COLO668 (cell line): ENCODE measurements at regions not wholly inside any gene's neighbourhood (a gene's known extent, or its start where the extent isn't known, plus 50 kb on each side); places are given as distances from the start of the nearest gene placed in this dataset.
"Not testable (repeated sequence)": the region's sequence is repeated elsewhere in the genome, so short reads cannot be mapped to it uniquely, and the experiment has no call there.

Experiments used
- DNase-seq: peaks from one replicate; lab custom pipeline; 2025; ENCODE audit not compliant: unreplicated experiment; lab: John Stamatoyannopoulos, UW

DNA sequence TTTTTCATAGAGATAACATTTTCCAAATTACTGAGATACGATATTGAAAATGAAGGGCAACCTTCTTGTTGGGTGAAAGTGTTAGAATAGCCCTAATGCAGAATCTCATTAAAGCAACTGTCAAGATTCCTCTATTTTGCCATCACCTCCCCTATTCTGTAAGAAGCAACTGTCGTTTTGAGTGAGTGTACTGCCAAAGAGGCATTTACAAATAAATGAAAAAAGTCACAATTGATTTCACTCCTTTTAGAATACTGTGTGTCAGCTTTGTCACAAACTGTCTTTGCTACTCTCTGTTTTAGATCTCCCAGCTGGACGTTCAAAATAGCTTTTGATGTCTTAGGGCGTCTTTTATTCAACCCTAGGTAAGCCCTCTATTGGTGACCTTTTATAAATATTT, 322.8 kb upstream of the NAALADL2 start:
- DNase-seq: no peak

DNA sequence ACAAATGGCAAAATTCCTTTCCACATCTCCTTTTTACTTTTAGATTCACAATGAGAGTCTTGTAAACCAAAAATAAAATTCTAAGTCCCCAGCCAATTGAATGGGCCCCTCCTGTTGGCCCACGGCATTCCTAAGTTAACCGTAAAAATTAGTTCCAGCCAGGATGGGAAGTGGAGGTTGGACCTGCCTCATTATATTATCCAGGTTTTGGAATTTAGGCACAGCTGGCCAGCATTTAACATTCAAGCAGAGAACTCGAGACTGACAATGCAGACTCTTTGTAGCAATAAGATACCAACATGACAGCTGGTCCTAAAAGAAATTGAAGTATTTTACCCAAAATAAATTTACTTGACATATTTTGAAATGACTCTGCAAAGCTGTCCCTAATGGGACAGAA, 321.0 kb upstream of the NAALADL2 start:
- no peak for DNase-seq

DNA sequence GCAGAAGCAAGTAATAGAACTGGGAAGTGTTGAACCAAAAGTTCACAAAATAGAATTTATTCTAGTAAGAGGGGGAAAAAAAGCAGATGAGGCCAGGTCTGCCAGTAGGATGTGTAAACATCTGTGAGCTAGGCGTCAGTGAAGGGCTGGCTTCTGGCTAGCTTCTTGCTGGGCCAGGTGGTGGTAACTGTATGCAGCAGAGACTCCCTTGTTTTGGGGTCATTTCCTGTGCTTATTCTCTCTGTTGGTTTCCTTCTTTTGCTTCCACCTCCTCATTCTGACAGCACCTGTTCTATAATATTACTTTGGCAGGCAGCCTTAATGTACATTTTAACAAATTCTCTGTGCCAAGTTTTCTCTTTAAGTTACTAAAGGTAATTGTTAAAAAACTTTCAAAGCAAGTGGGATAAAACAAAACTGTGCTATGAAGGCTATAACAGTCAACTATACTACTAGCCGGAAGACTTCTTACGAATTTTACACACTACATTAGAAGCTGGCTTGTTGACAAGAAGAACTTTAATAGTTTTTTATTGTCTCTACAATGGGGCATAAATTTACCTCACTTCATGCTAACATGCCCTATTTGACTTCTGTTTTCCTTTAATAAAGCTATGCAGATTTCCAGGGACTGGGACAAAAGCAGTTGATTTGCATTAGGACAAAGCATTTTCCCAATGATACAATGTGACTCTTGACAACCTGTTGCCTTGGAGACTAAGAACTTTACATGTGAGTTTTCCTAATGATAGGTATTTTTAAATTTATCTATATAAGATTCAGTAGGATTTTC, 318.8 kb upstream of the NAALADL2 start:
- no peak for DNase-seq

DNA sequence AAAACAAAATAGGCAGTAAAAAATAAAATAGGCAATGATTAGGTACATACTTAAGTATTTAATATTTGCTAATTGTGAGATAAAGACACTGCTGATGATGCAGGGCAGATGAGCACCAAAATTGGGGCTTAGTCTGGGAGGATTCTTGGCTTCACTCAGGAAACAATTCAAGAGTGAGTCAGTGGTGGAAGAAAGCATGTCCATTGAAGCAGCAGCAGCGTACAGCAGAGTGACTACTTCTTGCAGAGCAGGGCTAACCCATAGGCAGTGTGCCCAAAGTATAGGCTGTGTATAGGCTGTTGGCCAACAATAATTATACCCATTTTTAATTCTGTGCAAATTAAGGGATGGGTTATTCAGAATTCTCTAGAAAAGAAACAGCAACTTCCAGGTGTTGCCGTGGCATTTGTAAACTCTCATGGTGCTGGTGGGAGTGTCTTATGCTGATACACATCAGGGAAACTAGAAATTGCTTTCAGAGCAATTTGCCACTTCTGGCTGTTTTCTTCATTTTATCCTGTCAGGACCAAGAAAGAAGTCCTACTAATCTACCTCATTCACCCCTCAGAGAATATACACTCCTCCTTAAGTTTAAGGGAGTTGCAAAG, 317.3 kb upstream of the NAALADL2 start:
- DNase-seq: no peak

DNA sequence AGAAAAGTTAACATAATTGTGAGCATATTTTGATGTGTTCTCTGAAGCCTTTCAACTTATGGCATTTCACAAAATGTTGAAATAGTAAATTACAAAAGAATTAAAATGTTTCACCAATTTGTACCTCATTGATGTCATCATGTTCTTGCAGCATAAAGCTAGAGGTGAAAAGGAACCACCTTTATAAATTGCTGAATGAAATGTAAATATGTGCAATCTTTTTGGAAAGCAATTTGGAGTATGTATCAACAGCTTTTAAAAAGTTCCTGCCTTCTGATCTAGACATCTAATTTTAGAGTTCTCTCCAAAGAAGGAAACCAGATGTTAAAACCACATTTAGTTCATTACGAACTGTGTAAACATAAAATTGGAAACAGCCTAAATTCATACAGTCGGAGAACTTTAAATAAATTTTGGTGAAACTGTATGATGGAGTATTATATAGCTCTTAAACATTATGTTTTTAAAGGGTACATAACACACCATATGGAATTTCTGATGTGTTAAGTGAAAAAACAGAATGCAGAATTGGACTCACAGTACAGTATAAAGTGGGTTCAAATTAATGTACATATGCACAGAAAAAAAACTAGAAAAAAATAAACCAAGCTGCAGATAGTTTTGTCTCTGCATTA, 311.2 kb upstream of the NAALADL2 start:
- DNase-seq: no peak

DNA sequence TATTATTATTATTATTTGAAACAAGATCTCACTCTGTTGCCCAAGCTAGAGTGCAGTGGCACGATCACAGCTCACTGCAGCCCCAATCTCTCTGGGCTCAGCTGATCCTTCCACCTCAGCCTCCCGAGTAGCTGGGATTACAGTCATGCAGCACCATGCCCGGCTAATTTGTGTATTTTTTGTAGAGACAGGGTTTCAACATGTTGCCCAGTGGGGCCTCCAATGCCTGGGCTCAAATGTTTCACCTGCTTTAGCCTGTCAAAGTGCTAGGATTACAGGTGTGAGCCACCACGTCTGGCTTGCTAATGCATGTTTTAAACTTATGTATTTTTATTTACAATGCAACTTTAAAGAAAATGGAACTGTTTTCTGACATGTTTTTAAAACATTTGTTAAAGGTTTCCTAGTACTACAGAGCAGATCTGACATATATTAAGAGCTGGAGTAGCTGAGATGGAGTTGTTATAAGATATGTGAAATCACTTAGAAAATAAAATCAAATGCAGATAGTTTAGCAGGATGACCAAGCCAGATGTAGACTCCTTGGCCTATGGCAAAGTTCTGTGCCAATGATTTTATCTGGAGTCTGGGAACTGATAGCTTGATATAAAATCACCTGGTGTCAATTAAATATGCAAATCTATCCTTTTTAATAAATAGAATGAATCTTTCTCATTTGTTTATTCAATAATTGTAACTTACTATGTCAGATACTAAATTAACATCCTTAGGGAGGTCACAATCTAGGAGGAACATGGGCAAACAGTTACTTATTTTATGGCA, 310.1 kb upstream of the NAALADL2 start:
- DNase-seq: no peak

DNA sequence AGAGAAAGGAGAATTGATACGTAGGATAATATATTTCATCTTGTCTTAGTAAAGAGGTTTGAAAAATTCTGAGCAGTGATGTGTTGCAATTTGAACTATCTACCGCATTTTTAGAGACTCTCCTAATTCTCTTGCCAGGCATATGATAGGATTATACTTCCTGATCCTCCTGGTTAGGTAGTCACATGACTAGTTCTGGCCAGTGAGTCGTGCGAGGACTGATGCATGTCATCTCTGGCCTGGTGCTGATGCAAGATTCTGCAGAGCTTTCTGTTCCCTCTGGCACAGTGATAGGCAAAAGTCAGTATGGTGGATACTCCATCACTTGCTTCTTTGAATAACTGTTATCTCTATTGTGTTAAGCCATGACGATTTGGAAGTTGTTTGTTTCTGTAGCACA, 277.6 kb upstream of the NAALADL2 start:
- no peak for DNase-seq

DNA sequence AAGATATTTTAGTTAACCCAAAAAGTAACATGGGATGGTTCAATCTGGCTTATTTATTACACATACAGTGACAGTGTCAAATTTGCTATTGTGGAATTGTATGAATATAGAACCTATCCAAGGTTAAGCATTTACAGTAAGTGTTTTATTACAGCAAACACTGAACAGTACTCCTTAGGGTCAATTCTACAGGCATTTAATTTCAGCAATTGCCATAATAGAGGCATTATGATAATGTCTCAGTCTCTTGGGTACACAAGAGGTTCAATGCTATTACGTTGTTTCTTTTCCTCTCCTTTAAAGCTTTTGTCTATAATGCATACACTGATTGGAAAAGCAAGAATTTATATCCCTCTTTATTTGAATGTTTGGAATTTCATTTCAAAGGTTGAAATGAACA, 275.7 kb upstream of the NAALADL2 start:
- no peak for DNase-seq

DNA sequence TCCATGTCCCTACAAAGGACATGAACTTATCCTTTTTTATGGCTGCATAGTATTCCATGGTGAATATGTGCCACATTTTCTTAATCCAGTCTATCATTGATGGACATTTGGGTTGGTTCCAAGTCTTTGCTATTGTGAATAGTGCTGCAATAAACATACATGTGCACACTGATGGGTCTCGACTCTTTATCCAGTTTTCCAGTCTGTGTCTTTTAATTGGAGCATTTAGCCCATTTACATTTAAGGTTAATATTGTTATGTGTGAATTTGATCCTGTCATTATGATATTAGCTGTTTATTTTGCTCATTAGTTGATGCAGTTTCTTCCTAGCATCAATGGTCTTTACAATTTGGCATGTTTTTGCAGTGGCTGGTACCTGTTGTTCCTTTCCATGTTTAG, 272.0 kb upstream of the NAALADL2 start:
- DNase-seq: not testable (repeated sequence)

DNA sequence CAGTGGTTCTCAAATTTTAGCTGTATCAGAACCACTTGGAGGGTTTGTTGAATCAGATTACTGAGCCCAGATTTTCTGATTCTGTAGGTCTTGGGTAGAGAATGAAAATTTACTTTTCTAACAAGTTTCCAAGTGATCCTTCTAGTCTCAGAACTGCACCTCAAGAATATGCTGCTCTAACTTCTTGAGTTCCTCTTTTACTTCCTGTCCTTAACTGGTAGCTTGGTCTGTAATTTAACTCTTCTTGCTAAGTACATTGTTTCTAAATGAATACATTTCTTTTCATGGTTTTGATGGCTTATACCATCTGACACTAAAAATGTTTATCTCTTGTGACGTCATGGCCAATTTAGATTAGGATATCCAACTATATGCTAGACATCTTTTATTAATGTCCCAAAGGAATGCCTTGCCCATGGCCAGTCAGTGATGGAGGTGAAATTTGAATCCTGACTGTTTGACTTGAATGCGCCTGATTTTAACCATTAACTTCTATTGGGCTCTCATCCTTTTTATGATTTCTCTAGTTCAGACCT, 262.6 kb upstream of the NAALADL2 start:
- DNase-seq: no peak

DNA sequence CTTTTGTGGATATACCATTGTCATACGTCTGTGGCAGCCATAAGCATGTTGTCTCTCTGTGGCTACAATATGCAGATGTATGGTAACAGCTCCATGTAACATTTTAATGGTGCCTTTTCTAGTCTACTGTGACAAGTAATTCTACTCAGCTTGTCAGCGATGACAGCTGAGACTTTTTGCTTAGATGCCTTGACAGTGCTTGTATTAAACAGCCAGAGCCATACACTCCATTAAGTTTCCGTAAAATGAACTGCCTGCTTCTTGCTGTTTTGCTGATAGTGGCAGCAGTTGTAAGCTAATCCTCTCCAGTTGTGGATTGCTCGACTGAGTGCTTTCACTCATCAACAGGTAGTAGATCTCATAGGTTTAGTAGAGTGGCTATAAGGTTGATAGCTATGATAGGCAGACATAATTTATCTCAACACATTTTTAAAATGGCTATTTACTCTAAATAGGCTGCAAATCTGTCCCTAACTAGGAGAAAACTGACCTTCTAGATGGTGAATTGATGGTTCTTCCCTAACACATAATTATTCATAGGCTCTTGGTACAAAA, 260.2 kb upstream of the NAALADL2 start:
- no peak for DNase-seq

DNA sequence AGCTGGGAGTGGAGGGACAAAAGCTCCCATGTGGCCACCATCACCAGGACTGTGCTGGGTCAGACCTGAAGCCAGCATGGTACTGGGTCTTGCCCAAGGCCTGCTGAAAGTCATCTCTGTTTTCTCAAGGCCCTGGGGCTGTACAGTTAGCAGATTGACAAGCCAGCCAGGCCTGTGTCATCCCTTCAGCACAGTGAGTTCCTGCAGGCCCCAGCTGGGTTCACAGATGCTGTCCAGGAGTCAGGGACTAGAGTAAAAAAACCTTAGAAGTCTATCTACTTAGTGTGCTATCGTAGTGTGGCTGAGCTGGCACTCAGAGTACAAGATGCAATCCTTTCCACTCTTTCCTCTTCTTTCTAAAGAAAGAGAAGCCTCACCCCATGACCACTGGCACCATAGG, 246.0 kb upstream of the NAALADL2 start:
- no peak for DNase-seq

DNA sequence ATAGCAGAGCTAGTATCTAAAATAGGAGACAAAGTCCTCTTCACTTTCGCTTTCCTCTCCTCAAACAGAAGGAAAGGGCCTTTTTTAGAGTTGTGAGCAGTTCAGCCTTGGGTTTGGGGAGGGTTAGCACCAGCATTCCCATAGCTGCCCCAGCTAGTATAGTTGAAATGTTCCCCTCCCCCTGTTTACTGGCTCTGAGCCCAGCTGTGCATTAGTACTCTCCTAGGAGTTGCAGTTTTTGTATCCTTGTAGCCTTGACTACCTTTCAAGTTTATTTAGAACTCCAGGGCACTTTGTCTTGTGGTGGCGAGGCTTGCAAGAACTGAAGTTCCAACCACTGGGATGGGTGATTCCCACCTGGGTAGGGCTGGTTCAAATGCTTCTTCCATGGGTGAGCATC, 245.1 kb upstream of the NAALADL2 start:
- DNase-seq: no peak

DNA sequence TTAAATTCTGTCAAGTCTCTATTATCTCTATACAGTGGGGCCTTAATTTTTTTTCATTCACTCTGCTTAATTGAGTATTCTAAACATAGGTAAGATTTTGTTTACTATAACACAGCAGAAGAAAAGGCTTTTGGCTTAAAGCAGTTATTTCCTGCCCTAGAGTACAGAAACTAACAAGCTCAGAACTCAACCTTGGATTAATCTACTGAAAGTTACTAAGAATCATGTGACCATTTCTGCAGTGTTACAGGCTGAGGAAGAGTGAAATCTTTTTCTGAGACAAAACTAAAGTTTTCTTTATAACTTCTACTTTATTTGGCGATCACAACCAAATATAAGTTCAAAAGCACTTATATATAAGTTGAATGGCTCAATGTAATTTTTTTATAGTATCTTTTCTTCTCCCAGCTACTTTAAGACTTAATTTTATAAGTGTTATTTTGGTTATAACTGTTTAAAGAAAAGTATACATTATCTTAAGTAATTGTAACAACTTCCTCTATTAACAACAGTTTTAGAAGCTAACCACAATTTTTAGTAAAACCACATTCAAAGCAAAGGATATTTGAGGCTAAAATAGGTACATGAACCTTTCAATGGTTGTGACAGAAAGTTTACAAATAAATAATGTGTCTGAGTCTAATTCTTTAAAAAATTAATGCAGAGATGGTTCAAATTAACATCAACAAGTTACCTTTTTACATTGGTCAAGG, 240.6 kb upstream of the NAALADL2 start:
- DNase-seq: no peak

DNA sequence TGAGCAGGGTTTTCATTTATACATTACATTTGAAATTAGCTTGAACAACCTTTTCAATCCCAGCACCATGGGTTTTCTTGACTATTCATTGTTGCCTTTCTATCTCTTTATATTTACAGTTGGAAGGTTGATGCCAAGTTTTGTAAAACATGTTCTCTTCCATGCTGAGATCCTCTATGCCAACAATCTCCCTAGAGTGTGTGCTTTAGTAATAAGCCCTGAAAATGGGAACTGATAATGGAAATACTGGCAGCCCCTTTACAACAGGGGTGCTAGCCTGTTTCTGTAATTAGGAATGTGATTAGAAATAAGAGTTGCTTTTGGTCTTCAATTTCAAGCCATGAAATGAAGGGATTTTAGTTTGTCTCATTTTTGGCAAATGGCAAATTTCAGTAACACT, 239.9 kb upstream of the NAALADL2 start:
- DNase-seq: no peak

DNA sequence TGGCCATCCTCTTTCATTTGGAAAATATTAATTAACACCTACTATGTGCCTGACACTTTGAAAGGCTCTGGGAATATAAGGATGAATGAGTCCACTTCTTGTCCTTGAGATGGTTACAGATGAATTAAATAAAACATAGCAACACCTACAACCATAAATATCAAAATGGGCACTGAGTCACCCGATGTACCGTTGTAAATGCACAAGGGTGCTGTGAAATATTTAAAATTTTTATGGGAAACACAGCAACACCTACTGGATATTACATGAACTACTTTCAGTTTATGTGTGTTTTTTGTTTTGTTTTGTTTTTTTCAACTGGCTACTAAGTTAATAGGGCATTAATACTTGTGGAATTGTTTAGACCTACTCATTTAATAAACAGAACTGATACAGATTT, 239.0 kb upstream of the NAALADL2 start:
- no peak for DNase-seq

DNA sequence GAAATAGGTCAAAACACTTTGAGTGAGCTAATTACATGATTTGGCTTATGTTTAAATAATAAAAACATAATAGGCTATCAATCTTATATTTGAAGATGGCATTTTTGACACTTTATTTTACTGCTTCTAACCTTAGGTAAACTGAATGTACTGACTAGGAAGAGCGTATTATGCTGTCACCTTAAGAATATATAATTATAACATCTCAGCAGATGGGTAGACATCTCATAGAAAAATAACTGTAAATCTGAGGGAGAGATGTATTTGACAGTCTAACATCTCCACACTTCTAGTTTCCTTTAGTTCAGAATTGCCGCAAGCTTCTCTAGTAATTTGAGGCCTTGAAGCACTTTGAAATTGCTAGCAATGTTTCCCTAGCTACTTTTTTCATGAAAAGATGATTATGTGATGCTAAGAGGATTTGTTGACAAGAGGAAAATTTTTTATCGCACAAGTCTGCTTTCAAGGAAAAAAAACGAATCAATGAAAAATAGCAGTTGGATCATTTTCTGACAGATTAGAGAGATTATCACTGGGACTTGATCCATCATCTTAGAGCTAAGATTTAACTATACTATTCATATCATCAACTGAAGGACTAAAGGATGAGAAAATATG, 238.2 kb upstream of the NAALADL2 start:
- no peak for DNase-seq

DNA sequence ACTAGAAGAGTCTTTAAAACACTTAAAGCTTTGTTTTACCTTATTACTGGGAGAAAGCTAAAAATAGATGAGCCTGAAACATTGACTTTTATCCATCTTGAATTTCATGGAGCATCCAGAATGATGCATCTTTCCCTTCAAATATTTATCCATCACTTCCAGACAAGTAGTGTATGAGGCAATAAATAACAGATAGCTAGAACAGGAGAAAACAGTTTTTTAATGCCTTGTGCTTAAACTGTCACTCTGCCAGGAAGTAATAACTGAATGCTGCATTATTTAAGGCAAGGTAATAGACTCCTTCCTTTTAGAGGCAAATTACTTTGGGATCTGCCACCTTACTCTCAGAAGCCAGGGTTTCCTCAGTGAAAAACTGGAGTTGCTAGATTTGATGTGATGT, 225.8 kb upstream of the NAALADL2 start:
- DNase-seq: no peak

DNA sequence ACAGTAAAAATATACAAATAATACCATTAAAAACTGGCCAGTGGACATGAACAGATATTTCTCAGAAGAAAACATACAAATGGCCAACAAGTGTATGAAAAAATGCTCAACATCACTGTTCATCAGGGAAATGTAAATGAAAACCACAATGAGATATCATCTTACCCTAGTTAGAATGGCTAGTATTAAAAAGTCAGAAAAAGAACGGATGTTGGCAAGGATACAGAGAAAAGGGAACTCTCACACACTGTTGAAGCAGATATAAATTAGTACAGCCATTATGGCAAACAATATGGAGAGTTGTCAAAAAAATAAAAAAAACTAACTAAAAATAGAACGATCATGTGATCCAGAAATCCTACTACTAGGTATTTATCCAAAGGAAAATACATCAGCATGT, 222.7 kb upstream of the NAALADL2 start:
- DNase-seq: no peak

DNA sequence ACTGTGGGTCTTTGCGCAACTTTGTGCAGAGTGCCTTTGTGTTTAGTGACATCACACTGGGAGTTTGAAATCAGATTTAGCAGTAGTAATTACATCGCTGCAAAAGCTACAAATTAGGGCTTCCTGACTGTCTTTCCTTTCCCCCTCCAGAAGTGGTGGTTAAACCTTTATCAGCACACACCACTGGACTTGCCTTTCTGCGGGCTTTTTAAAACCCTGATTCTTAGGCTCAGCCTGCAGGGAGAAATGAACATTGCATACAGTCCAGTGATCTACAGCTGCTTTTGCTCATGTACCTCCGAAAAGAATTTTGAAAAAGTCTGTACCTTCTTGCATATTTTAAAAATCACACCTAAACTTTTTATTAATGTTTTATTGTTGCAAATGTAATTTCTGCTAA, 219.7 kb upstream of the NAALADL2 start:
- no peak for DNase-seq
